ENCODE measurements at regions not wholly inside any gene's neighbourhood (a gene's known extent, or its start where the extent isn't known, plus 50 kb on each side); places are given as distances from the start of the nearest gene placed in this dataset.
A peak's percentile ranks its signal among the peaks of the same experiment; 100 is the strongest.

GRCh38 chr5:73321757-73322436 lies 126.7 kb downstream of the FOXD1 start:
- no peak for DNase-seq (ENCODE audit: extremely low spot score, unreplicated experiment)

GRCh38 chr5:73319036-73319435 lies 129.5 kb downstream of the FOXD1 start:
- TF ChIP-seq CTCF (IDR thresholded peaks at IDR 0.05) = no peak
- peak; percentile 2 for DNase-seq (ENCODE audit: extremely low spot score, unreplicated experiment)
- H3K9me3 Mint-ChIP-seq (ENCODE audit: unreplicated experiment) = peaks cover 3% of the 10 kb centered on the region
- H3K36me3 Mint-ChIP-seq (ENCODE audit: unreplicated experiment) = no peaks in the 10 kb centered on the region
- H3K27me3 Mint-ChIP-seq (ENCODE audit: unreplicated experiment) = no peaks in the 10 kb centered on the region
- H3K27ac Mint-ChIP-seq (ENCODE audit: unreplicated experiment) = no peak overlapping the region
- peaks cover 26% of the 10 kb centered on the region for H3K4me1 Mint-ChIP-seq (ENCODE audit: unreplicated experiment)
- no peak overlapping the region for H3K4me3 Mint-ChIP-seq (ENCODE audit: unreplicated experiment)

More at GRCh38 chr5:73321757-73322436, 126.7 kb downstream of the FOXD1 start:
- H3K27ac Mint-ChIP-seq (ENCODE audit: unreplicated experiment) = peak overlapping the region; percentile 20
- no peak for TF ChIP-seq CTCF (IDR thresholded peaks at IDR 0.05)
- no peaks in the 10 kb centered on the region for H3K27me3 Mint-ChIP-seq (ENCODE audit: unreplicated experiment)
- H3K36me3 Mint-ChIP-seq (ENCODE audit: unreplicated experiment) = no peaks in the 10 kb centered on the region
- H3K4me3 Mint-ChIP-seq (ENCODE audit: unreplicated experiment) = no peak overlapping the region
- peaks cover 3% of the 10 kb centered on the region for H3K9me3 Mint-ChIP-seq (ENCODE audit: unreplicated experiment)
- peaks cover 13% of the 10 kb centered on the region for H3K4me1 Mint-ChIP-seq (ENCODE audit: unreplicated experiment)

DNA sequence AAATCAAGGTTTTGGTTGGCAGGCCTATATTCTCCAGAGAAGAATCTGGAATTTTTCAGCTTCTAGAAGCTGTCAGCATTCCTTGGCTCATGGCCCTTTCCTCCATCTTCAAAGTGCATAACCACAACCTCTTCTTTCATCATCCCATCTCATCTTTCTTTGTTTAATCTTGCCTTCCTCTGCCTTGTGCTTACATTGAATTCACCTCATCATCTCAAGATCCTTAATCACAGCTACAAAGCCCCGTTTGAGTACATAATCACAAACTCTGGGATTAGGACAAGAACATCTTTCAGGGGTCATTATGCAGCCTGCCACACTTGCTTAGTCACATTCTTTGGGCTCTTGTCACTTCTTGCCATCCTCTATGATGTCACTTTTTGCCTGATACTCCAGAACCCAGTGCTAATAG lies 130.3 kb downstream of the FOXD1 start:
- Mint-ChIP-seq H3K9me3 (ENCODE audit: unreplicated experiment) (peaks cover 3% of the 10 kb centered on the region), H3K4me3 (ENCODE audit: unreplicated experiment) (no peak overlapping the region), H3K27ac (ENCODE audit: unreplicated experiment) (no peak overlapping the region), H3K4me1 (ENCODE audit: unreplicated experiment) (peaks cover 32% of the 10 kb centered on the region), H3K27me3 (ENCODE audit: unreplicated experiment) (no peaks in the 10 kb centered on the region), H3K36me3 (ENCODE audit: unreplicated experiment) (no peaks in the 10 kb centered on the region)
- DNase-seq (ENCODE audit: extremely low spot score, unreplicated experiment) = no peak
- TF ChIP-seq CTCF (IDR thresholded peaks at IDR 0.05) = no peak

- Mint-ChIP-seq H3K27me3 (ENCODE audit: unreplicated experiment) (no peaks in the 10 kb centered on the region), H3K4me3 (ENCODE audit: unreplicated experiment) (no peak overlapping the region), H3K27ac (ENCODE audit: unreplicated experiment) (no peak overlapping the region), H3K9me3 (ENCODE audit: unreplicated experiment) (peaks cover 3% of the 10 kb centered on the region), H3K36me3 (ENCODE audit: unreplicated experiment) (no peaks in the 10 kb centered on the region), H3K4me1 (ENCODE audit: unreplicated experiment) (peaks cover 34% of the 10 kb centered on the region)
- peak; percentile 62 for DNase-seq (ENCODE audit: extremely low spot score, unreplicated experiment)
- TF ChIP-seq CTCF (IDR thresholded peaks at IDR 0.05) = no peak
Measured at GRCh38 chr5:73317523-73317922, 131.1 kb downstream of the FOXD1 start.

DNA sequence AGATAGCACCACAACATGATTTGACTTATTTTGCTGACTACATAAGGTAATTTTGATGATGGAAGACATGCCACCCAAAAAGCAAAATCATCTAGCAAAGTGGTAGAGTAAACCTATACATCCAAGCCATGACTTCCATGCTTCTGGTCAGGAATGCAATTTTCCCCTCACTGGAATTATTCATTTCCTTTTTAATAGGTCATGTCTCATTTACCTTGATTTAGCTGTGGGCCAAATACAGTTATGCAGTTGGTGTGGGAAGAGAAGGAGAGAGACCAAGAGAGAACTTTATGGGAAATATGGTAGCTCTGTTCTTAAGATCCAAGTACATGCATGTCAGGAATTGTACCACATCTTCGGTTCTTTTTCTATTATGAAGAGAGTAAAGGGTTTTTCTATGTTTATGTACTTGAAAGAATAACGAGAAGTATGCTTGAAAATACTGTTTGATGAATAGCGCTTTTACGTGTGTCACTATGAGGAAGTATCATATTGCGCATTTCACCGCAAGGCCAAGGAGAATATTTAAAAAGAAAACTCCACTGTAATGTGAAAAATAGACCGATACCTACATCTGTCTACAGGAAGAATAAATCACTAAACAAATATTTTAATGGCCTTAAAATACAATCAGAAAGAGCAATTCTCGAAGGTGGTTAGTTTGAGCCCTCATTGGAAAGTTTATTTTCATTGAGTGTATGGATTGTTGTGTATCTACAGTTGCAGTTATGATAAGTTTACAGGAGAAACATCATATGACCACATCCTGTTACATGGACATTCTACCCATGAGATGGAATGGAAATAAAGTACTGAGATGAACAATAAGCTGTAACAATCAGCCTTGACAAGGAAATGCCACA lies 134.0 kb downstream of the FOXD1 start:
- Mint-ChIP-seq H3K9me3 (ENCODE audit: unreplicated experiment) (peaks cover 3% of the 10 kb centered on the region), H3K27me3 (ENCODE audit: unreplicated experiment) (no peaks in the 10 kb centered on the region), H3K4me3 (ENCODE audit: unreplicated experiment) (no peak overlapping the region), H3K36me3 (ENCODE audit: unreplicated experiment) (no peaks in the 10 kb centered on the region), H3K4me1 (ENCODE audit: unreplicated experiment) (peaks cover 49% of the 10 kb centered on the region), H3K27ac (ENCODE audit: unreplicated experiment) (peak overlapping the region; percentile 54)
- no peak for DNase-seq (ENCODE audit: extremely low spot score, unreplicated experiment)
- TF ChIP-seq CTCF (IDR thresholded peaks at IDR 0.05) = no peak
